ENCODE measurements at regions not wholly inside any gene's neighbourhood (a gene's known extent, or its start where the extent isn't known, plus 50 kb on each side); places are given as distances from the start of the nearest gene placed in this dataset.

GRCh38 chr4:96845819-96846218, 1005.9 kb downstream of the PDHA2 start:
- FAIRE-seq (no peak), DNase-seq (no peak)
- Histone ChIP-seq H3K27me3 (ENCODE audit: control insufficient read depth, insufficient read depth, low read length) (no peaks in the 10 kb centered on the region), H3K36me3 (ENCODE audit: control insufficient read depth in 2 of 3, insufficient read depth in 3 of 3, low read length in 3 of 3) (no peaks in the 10 kb centered on the region), H3K9me3 (ENCODE audit: control insufficient read depth in 2 of 3, insufficient read depth in 1 of 3, low read length in 3 of 3) (no peaks in the 10 kb centered on the region), H3K27ac (ENCODE audit: low read depth in 2 of 2, low read length in 2 of 2) (no peak overlapping the region), H3K4me1 (ENCODE audit: control insufficient read depth in 2 of 3, insufficient read depth in 2 of 3, low read depth in 1 of 3, low read length in 3 of 3) (no peaks in the 10 kb centered on the region), H3K9ac (ENCODE audit: low read length in 3 of 3) (no peak overlapping the region), H3K4me3 (ENCODE audit: low read length in 3 of 3) (no peak overlapping the region)
- intact Hi-C loops (cut with DNase I) = no loop called here
- TF ChIP-seq CTCF (IDR thresholded peaks at IDR 0.05; ENCODE audit: borderline replicate concordance, extremely low read depth, insufficient read depth) = no peak

GRCh38 chr4:96874657-96875056, 1034.8 kb downstream of the PDHA2 start:
- FAIRE-seq (no peak), DNase-seq (no peak)
- Histone ChIP-seq H3K36me3 (ENCODE audit: control insufficient read depth in 2 of 3, insufficient read depth in 3 of 3, low read length in 3 of 3) (no peaks in the 10 kb centered on the region), H3K9me3 (ENCODE audit: control insufficient read depth in 2 of 3, insufficient read depth in 1 of 3, low read length in 3 of 3) (peaks cover 0 to 7% (median 0%) of the 10 kb centered on the region in 3 donors), H3K4me1 (ENCODE audit: control insufficient read depth in 2 of 3, insufficient read depth in 2 of 3, low read depth in 1 of 3, low read length in 3 of 3) (no peaks in the 10 kb centered on the region), H3K4me3 (ENCODE audit: low read length in 3 of 3) (no peak overlapping the region), H3K9ac (ENCODE audit: low read length in 3 of 3) (no peak overlapping the region), H3K27me3 (ENCODE audit: control insufficient read depth, insufficient read depth, low read length) (no peaks in the 10 kb centered on the region), H3K27ac (ENCODE audit: low read depth in 2 of 2, low read length in 2 of 2) (no peak overlapping the region)
- intact Hi-C loops (cut with DNase I) = no loop called here
- no peak for TF ChIP-seq CTCF (IDR thresholded peaks at IDR 0.05; ENCODE audit: borderline replicate concordance, extremely low read depth, insufficient read depth)

- intact Hi-C loops (cut with DNase I) = no loop called here
- H3K4me1 ChIP-seq (ENCODE audit: control insufficient read depth in 2 of 3, insufficient read depth in 2 of 3, low read depth in 1 of 3, low read length in 3 of 3) = no peaks in the 10 kb centered on the region
- H3K27me3 ChIP-seq (ENCODE audit: control insufficient read depth, insufficient read depth, low read length) = no peaks in the 10 kb centered on the region
- no peak overlapping the region for H3K27ac ChIP-seq (ENCODE audit: low read depth in 2 of 2, low read length in 2 of 2)
- H3K9ac ChIP-seq (ENCODE audit: low read length in 3 of 3) = no peak overlapping the region
- DNase-seq (no peak), FAIRE-seq (no peak)
- H3K36me3 ChIP-seq (ENCODE audit: control insufficient read depth in 2 of 3, insufficient read depth in 3 of 3, low read length in 3 of 3) = no peaks in the 10 kb centered on the region
- TF ChIP-seq CTCF (IDR thresholded peaks at IDR 0.05; ENCODE audit: borderline replicate concordance, extremely low read depth, insufficient read depth) = no peak
- no peak overlapping the region for H3K4me3 ChIP-seq (ENCODE audit: low read length in 3 of 3)
- H3K9me3 ChIP-seq (ENCODE audit: control insufficient read depth in 2 of 3, insufficient read depth in 1 of 3, low read length in 3 of 3) = peaks cover 0 to 7% (median 0%) of the 10 kb centered on the region in 3 donors
Observed at GRCh38 chr4:96879527-96879926, 1039.6 kb downstream of the PDHA2 start.

GRCh38 chr4:96887857-96888256, 1048.0 kb downstream of the PDHA2 start:
- intact Hi-C loops (cut with DNase I) = no loop called here

More at GRCh38 chr4:96887857-96888256, 1048.0 kb downstream of the PDHA2 start:
- no peak for TF ChIP-seq CTCF (IDR thresholded peaks at IDR 0.05; ENCODE audit: borderline replicate concordance, extremely low read depth, insufficient read depth)
- Histone ChIP-seq H3K27ac (ENCODE audit: low read depth in 2 of 2, low read length in 2 of 2) (no peak overlapping the region), H3K4me1 (ENCODE audit: control insufficient read depth in 2 of 3, insufficient read depth in 2 of 3, low read depth in 1 of 3, low read length in 3 of 3) (no peaks in the 10 kb centered on the region), H3K27me3 (ENCODE audit: control insufficient read depth, insufficient read depth, low read length) (no peaks in the 10 kb centered on the region), H3K9me3 (ENCODE audit: control insufficient read depth in 2 of 3, insufficient read depth in 1 of 3, low read length in 3 of 3) (no peaks in the 10 kb centered on the region), H3K36me3 (ENCODE audit: control insufficient read depth in 2 of 3, insufficient read depth in 3 of 3, low read length in 3 of 3) (no peaks in the 10 kb centered on the region), H3K9ac (ENCODE audit: low read length in 3 of 3) (no peak overlapping the region), H3K4me3 (ENCODE audit: low read length in 3 of 3) (no peak overlapping the region)
- DNase-seq = no peak
- no peak for FAIRE-seq

Data from kidney (tissue), 13 donors.